ENCODE measurements at regions not wholly inside any gene's neighbourhood (a gene's known extent, or its start where the extent isn't known, plus 50 kb on each side); places are given as distances from the start of the nearest gene placed in this dataset.

DNA sequence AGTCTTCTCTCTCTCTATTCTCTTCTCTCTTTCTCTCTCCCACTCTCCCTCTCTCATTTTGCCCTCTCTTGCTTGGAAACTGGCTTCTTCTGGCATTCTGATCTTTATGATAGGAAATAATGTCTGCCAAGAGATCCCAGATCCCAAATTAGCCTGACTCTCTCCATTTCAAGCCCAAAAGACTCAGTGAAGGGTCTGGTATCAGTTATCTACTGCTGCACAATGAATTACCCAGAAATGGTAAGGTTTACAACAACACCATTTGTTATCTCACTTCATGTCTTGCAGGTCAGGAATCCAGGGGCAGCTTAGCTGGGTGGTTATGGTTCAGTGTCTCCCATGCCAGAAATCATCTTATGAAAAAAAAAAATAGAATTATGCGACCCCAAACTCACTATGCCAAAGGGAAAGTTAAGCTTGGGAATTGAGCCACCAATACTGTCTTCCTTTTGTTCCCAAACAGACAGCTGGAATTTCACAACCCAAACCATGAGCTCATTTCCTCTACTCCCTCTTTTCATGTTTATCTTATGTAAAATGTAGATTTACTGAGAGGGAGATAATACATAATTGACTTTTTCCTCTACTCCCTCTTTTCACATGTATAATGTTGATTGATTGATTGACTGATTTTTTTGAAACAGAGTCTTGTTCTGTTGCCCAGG is 67.8 kb upstream of the FICD start:
- no peak overlapping the region for H3K27ac ChIP-seq (ENCODE audit: low read depth, low read length)
- no peaks in the 10 kb centered on the region for H3K27me3 ChIP-seq (ENCODE audit: low read length)
- no peak overlapping the region for H3K4me2 ChIP-seq (ENCODE audit: low read depth, low read length, poor library complexity, severe bottlenecking)
- H3K9ac ChIP-seq (ENCODE audit: low read length): no peak overlapping the region
- no peaks in the 10 kb centered on the region for H3F3A ChIP-seq (ENCODE audit: insufficient read depth)
- H3K36me3 ChIP-seq (ENCODE audit: low read length): no peaks in the 10 kb centered on the region
- TF ChIP-seq, protein P1, sequence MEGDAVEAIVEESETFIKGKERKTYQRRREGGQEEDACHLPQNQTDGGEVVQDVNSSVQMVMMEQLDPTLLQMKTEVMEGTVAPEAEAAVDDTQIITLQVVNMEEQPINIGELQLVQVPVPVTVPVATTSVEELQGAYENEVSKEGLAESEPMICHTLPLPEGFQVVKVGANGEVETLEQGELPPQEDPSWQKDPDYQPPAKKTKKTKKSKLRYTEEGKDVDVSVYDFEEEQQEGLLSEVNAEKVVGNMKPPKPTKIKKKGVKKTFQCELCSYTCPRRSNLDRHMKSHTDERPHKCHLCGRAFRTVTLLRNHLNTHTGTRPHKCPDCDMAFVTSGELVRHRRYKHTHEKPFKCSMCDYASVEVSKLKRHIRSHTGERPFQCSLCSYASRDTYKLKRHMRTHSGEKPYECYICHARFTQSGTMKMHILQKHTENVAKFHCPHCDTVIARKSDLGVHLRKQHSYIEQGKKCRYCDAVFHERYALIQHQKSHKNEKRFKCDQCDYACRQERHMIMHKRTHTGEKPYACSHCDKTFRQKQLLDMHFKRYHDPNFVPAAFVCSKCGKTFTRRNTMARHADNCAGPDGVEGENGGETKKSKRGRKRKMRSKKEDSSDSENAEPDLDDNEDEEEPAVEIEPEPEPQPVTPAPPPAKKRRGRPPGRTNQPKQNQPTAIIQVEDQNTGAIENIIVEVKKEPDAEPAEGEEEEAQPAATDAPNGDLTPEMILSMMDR (IDR thresholded peaks at IDR 0.05; ENCODE audit: insufficient read depth, low read length, poor library complexity, severe bottlenecking): no peak
- no peak for TF ChIP-seq EZH2phosphoT487 (conservative IDR thresholded peaks at IDR 0.05; ENCODE audit: low read length)
- H2AFZ ChIP-seq (ENCODE audit: low read depth, low read length, severe bottlenecking): no peak overlapping the region
- H3K9me2 ChIP-seq (replicated peaks; ENCODE audit: insufficient read depth, low read length): no peaks in the 10 kb centered on the region
- no peaks in the 10 kb centered on the region for H4K20me1 ChIP-seq (ENCODE audit: low read depth, low read length)
- H3K79me2 ChIP-seq (ENCODE audit: insufficient read depth, low read length): no peaks in the 10 kb centered on the region
- H3K9me3 ChIP-seq (ENCODE audit: insufficient read depth, low read length): no peaks in the 10 kb centered on the region
- no peak overlapping the region for H3K4me3 ChIP-seq (ENCODE audit: insufficient read depth, low read length, poor library complexity, severe bottlenecking)

DNA sequence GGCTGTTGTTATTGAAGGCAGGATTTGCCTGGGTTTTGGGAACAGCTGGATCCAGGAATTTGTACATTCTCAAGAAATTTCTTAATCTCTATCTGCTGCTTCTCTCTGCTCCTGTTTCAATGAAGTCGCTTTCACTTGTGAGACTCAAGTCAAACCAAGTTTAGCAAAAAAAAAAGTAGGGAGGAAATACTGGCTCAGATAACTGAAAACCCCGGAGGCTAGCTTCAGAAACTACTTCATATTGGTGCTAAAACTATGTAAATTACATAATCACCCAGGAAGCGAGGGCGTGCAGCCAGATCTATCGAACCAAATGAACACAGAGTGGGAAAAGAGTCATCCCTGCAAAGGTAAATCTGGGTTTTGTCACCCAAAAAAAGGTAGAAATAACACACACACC is 68.3 kb upstream of the FICD start:
- H3K4me3 ChIP-seq (ENCODE audit: insufficient read depth, low read length, poor library complexity, severe bottlenecking): no peak overlapping the region
- H3K36me3 ChIP-seq (ENCODE audit: low read length): no peaks in the 10 kb centered on the region
- no peaks in the 10 kb centered on the region for H3K9me2 ChIP-seq (replicated peaks; ENCODE audit: insufficient read depth, low read length)
- H3K9ac ChIP-seq (ENCODE audit: low read length): no peak overlapping the region
- TF ChIP-seq, protein P1 (IDR thresholded peaks at IDR 0.05; ENCODE audit: insufficient read depth, low read length, poor library complexity, severe bottlenecking): no peak
- TF ChIP-seq EZH2phosphoT487 (conservative IDR thresholded peaks at IDR 0.05; ENCODE audit: low read length): no peak
- H4K20me1 ChIP-seq (ENCODE audit: low read depth, low read length): no peaks in the 10 kb centered on the region
- H3F3A ChIP-seq (ENCODE audit: insufficient read depth): no peaks in the 10 kb centered on the region
- no peak overlapping the region for H3K27ac ChIP-seq (ENCODE audit: low read depth, low read length)
- no peak overlapping the region for H3K4me2 ChIP-seq (ENCODE audit: low read depth, low read length, poor library complexity, severe bottlenecking)
- H3K79me2 ChIP-seq (ENCODE audit: insufficient read depth, low read length): no peaks in the 10 kb centered on the region
- no peak overlapping the region for H2AFZ ChIP-seq (ENCODE audit: low read depth, low read length, severe bottlenecking)
- no peaks in the 10 kb centered on the region for H3K27me3 ChIP-seq (ENCODE audit: low read length)
- no peaks in the 10 kb centered on the region for H3K9me3 ChIP-seq (ENCODE audit: insufficient read depth, low read length)

DNA sequence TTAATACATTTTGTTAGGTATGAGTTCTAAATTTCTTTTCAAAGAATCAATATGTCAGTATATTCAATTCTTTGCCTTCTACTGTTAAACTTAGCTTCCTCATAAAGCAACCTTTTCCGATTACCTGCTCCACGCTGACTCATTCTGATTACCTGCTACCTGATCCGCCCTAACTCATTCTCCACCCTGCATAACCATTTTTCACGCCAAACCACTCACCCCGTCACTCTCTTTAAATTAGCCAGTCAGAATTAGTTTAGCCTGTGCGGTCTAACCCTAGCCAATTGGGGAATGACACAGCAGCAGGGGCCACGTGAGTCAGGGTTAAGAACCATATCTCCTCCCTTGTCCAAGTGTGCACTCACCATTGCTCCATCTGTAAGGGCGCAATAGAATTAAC is 72.2 kb upstream of the FICD start:
- no peaks in the 10 kb centered on the region for H3K36me3 ChIP-seq (ENCODE audit: low read length)
- H3K9ac ChIP-seq (ENCODE audit: low read length): no peak overlapping the region
- H4K20me1 ChIP-seq (ENCODE audit: low read depth, low read length): no peaks in the 10 kb centered on the region
- H3K9me2 ChIP-seq (replicated peaks; ENCODE audit: insufficient read depth, low read length): no peaks in the 10 kb centered on the region
- no peak overlapping the region for H3K27ac ChIP-seq (ENCODE audit: low read depth, low read length)
- H3K79me2 ChIP-seq (ENCODE audit: insufficient read depth, low read length): no peaks in the 10 kb centered on the region
- H3K4me3 ChIP-seq (ENCODE audit: insufficient read depth, low read length, poor library complexity, severe bottlenecking): no peak overlapping the region
- H3F3A ChIP-seq (ENCODE audit: insufficient read depth): no peaks in the 10 kb centered on the region
- TF ChIP-seq, protein P1 (IDR thresholded peaks at IDR 0.05; ENCODE audit: insufficient read depth, low read length, poor library complexity, severe bottlenecking): no peak
- no peak for TF ChIP-seq EZH2phosphoT487 (conservative IDR thresholded peaks at IDR 0.05; ENCODE audit: low read length)
- no peaks in the 10 kb centered on the region for H3K27me3 ChIP-seq (ENCODE audit: low read length)
- H2AFZ ChIP-seq (ENCODE audit: low read depth, low read length, severe bottlenecking): no peak overlapping the region
- no peaks in the 10 kb centered on the region for H3K9me3 ChIP-seq (ENCODE audit: insufficient read depth, low read length)
- no peak overlapping the region for H3K4me2 ChIP-seq (ENCODE audit: low read depth, low read length, poor library complexity, severe bottlenecking)
